A172 (cell line): ENCODE measurements at regions not wholly inside any gene's neighbourhood (a gene's known extent, or its start where the extent isn't known, plus 50 kb on each side); places are given as distances from the start of the nearest gene placed in this dataset.

Experiments
- DNase-seq: peaks from one replicate; pipeline ENCODE4 v3.0.0-alpha.2; 2015; ENCODE audit warnings: low spot score

DNA sequence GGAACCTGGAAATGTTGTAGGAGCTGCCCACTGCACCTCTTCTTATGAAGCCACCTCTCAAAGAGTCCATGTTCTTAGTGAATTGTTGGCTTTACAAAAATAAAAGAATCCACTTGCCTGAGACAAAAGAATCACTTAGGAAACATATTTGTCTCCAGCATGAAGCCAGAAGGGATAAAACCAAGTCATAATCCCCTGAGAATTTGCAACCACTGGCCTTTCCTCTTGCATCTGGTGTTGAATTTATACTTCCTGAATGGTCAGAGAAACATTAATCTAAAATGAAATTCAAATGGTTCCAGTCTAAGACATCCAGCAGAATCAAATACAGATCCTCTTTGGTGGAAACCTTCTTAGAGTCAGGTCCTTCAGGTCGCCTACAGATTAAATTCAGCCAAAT is 192.5 kb upstream of the ECI2 start:
- DNase-seq: no peak

- DNase-seq: no peak
Measured at GRCh38 chr6:4324746-4325145, 189.4 kb upstream of the ECI2 start.

- DNase-seq: no peak
Measured at GRCh38 chr6:4323322-4323721, 187.9 kb upstream of the ECI2 start.

GRCh38 chr6:4322846-4323309 is 187.5 kb upstream of the ECI2 start:
- no peak for DNase-seq

DNA sequence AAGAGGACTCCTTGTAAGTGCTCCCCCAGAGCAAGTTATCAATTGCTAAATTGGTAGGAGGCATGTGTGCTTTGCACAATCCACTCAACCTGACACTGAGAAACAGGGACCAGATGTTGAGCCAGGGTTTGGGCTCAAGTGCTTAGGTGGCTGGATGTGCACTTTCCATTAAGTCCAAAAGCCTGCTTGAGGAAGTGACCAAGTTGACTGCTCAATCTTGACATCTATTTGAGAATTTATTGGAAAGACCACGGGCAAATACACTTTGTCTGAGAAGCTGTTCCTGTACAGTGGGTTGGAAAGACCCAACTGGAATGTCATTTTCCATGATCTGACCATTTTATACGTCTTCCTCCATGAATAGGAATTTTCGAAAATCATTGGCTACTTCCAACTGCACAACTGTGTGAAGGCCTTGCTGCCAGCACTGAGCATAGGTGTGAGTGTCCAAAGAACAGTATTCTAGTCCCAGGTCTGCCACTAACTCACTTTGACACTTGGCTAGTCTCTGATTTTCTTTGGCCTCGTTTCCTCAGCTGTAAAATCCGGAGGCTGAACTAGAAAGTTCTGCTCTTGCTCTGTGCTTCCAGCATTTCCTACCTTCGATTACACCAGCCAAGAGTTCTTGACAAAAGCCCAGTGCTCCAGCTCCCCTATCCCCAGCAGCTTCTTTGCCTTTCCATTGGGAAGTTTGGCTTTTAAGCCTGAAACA is 186.9 kb upstream of the ECI2 start:
- DNase-seq: no peak

GRCh38 chr6:4320860-4321259 is 185.5 kb upstream of the ECI2 start:
- peak; percentile 98 for DNase-seq

GRCh38 chr6:4319981-4320683 is 184.8 kb upstream of the ECI2 start:
- peak; percentile 60 for DNase-seq

DNA sequence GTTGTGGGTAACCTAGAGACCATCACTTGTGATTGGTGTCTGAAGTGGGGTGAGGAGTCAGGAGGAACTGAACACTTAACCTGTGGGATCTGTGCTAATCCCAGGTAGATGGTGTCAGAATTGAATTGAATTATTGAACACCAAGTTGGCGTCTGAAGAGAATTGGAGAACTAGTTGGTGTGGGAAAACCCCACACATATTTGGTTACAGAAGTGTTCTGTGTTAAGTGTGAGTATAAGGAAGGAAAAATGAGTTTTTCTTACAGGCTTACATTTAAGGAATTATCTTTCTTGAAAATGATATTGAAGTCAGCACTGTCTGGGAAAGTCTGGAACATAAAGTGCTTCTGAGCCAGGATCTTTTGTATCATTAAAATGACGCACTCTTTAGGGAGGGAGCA is 182.9 kb upstream of the ECI2 start:
- no peak for DNase-seq

DNA sequence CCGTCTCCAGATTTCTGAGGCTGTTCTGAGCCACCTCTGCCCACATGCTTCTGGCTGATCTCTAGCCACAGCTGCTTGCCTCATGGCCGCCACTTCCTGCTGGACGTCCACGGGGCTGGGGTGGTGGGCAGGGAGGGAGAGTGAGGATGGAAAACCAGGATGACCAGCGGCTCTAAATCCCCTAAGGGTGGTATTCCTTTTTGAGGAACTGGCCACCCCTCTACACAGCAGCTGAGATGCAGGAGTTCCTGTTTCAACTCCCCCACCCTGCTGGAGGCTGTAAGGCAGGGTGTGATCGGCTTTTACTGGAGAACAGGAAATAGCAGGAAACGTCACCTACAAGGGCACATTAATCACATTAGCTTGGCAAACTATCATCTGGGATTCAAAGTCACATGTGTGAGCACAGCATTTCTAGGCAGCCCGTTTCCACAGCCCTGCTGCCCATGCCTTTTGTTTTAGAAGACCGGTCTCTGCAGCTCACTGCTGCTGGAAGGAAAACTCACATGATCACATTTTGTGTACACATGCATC is 181.6 kb upstream of the ECI2 start:
- DNase-seq: peak; percentile 98

GRCh38 chr6:4314201-4314707 is 178.9 kb upstream of the ECI2 start:
- no peak for DNase-seq

DNA sequence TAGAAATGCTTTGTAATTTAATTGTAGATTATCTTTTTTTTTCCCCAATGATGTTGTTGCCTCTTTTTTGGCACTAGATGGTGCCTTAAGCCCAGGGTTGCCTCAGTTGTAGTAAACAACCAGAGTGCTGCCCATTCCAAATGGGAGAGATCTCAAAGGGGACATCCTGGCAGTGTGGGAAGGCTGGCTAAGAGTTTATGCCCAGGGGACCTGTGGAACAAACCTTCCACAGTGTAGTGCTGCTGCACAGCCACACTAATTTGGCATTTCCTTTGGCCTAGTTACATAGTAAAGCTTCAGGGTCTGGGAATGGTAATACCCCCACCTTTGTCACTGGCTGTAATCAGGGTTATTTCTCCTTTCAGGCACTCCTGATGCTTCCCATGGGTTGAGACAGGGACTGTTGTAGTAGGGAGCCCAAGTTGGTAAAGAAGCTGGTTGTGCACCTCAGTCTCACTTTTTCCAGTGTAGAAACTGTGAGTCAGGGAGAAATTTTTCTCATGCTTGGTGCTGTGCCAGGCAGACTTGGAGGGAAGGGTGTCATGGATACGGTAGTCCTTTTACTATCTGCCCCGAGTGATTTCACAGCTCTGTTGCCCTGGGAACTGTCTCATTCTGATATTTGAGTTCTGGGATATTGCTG is 177.8 kb upstream of the ECI2 start:
- peak; percentile 94 for DNase-seq

DNA sequence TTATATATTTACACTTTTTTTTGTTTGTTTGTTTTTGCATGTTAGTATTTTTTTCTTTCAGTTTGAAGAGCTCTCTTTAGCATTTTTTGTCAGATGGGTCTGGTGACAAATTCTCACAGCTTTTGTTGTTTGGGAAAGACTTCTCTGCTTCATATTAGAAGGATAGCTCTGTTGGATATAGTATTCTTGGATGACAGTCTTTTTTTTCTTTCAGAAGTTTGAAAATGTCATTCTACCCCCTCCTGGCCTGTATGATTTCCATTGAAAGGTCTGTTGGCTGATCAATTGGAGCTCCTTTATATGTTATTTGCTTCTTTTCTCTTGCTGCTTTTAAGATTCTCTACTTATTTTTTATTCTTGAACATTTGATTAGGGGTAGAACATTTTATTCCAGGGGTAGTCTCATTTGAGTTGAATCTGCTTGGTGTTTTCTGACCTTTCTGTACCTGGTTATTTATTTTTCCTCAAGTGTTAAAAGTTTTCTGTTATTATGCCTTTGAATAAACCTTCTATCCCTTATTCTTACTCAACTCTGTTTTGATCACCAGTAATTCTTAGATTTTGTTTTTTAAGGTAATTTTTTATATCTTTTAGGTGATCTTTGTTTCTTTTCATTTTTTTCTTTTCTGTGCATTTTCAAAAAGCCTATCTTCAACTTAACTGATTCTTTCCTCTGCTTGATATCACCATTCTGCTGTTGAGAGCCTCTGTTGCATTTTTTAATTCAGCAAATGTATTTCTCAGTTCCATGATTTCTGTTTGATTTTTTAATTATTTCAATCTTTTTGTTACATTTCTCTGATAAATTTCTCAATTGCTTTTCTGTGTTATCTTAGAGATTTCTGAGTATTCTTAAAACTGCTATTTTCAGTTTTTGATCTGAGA is 176.8 kb upstream of the ECI2 start:
- DNase-seq: no peak

GRCh38 chr6:4309540-4309939 is 174.2 kb upstream of the ECI2 start:
- DNase-seq: no peak

- DNase-seq: no peak
Measured at GRCh38 chr6:4308364-4308763, 173.0 kb upstream of the ECI2 start.

- no peak for DNase-seq
Measured at GRCh38 chr6:4304927-4305455, 169.6 kb upstream of the ECI2 start.

- no peak for DNase-seq
Measured at GRCh38 chr6:4303638-4304037, 168.3 kb upstream of the ECI2 start.

DNA sequence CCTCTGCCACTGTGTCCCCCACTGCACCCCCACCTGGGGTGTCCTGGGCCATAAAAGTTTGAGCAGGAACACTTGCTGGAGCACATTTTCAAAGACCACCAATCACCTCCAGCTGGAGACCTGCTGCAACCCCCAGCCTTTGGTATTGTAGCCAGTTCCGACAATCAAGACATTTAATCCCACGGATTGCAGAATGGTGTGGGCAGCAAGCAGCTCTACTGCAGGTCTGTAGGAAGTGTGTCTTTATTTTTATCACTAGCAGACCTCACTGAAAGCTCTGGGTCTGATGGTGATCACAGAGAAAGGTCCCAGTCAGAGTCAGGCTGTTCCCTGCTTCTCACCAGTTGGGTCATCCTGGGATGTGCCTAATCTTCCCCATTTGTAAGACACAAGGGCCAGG is 167.1 kb upstream of the ECI2 start:
- no peak for DNase-seq

- DNase-seq: no peak
Measured at GRCh38 chr6:4301871-4302270, 166.5 kb upstream of the ECI2 start.

DNA sequence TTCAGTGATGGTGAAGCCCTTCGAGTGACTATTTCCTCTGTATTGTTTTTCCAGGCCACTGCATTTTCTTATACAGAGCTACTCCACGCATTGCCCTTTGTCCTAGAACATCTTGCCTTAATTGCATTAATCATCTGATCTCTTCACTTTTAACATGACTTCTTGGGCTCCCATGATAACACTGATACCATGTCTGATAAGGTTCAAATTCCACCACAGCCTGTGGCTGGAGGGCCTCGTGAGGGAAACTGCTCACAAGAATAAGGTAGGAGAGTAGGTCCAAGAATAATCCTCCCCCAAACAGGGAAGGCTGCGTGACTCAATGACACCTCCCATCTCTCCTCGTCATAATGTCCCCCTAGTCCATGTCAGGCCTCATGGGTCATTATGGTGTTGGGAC is 165.5 kb upstream of the ECI2 start:
- DNase-seq: no peak

- peak; percentile 55 for DNase-seq
Measured at GRCh38 chr6:4299476-4299875, 164.1 kb upstream of the ECI2 start.

DNA sequence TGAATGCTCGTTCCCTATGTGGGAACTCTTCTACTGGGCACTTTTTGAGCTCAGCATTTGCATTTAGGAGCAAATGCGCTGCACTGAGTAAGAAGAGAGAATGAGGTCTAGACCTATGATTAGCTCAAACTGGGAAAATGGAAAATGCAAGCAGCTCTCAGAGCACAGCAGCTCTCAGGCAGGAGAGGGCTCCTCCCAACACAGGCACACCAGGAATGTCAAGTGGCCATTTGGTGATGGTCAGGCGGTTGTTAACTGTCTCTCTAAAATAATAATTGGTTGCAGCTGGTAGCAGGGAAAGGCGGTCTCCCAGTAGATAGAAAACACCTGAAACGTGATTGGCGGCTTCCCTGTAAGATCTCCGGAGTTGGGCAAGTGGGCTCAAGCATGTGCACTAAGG is 162.0 kb upstream of the ECI2 start:
- DNase-seq: no peak
